Mesendoderm (in vitro differentiated cells): ENCODE measurements at regions not wholly inside any gene's neighbourhood (a gene's known extent, or its start where the extent isn't known, plus 50 kb on each side); places are given as distances from the start of the nearest gene placed in this dataset.
A peak's percentile ranks its signal among the peaks of the same experiment; 100 is the strongest.

Source experiments
- DNase-seq: peaks from one replicate; pipeline ENCODE4 v3.0.0; 2013
- H2AK5ac ChIP-seq: 2 replicates; pipeline ENCODE4 v1.6.1; 2013; ENCODE audit warnings: low read length, inconsistent platforms
- H2BK120ac ChIP-seq: 2 replicates; pipeline ENCODE4 v1.6.1; 2013; ENCODE audit warnings: low read depth, mild to moderate bottlenecking, low read length, moderate library complexity, mixed read lengths
- H2BK15ac ChIP-seq: replicated peaks from 2 replicates; pipeline ENCODE4 v1.6.1; 2013; ENCODE audit warnings: low read depth, mild to moderate bottlenecking, moderate library complexity
- H2BK5ac ChIP-seq: 2 replicates; pipeline ENCODE4 v1.6.1; 2013; ENCODE audit warnings: low read length, inconsistent platforms
- H3K18ac ChIP-seq: 2 replicates; pipeline ENCODE4 v1.6.1; 2013; ENCODE audit warnings: mild to moderate bottlenecking, low read length, mixed read lengths
- H3K23ac ChIP-seq: one replicate; pipeline ENCODE4 v1.6.1; 2013; ENCODE audit warnings: low read length
- H3K27ac ChIP-seq: 2 replicates; pipeline ENCODE4 v1.5.1; 2013; ENCODE audit warnings: low read depth, mild to moderate bottlenecking, inconsistent platforms, low read length, moderate library complexity
- H3K27me3 ChIP-seq: 2 replicates; pipeline ENCODE4 v1.6.1; 2013; ENCODE audit warnings: low read length, control low read depth, mild to moderate bottlenecking, inconsistent platforms; ENCODE audit not compliant: insufficient read depth, poor library complexity
- H3K36me3 ChIP-seq: 2 replicates; pipeline ENCODE4 v1.6.1; 2013; ENCODE audit warnings: low read length, inconsistent platforms; ENCODE audit not compliant: control insufficient read depth, insufficient read depth
- H3K4ac ChIP-seq: one replicate; pipeline ENCODE4 v1.6.1; 2013; ENCODE audit warnings: low read depth, mild to moderate bottlenecking, low read length, moderate library complexity
- H3K4me1 ChIP-seq: 2 replicates; pipeline ENCODE4 v1.6.1; 2013; ENCODE audit warnings: low read depth, low read length, inconsistent platforms; ENCODE audit not compliant: control insufficient read depth
- H3K4me2 ChIP-seq: 2 replicates; pipeline ENCODE4 v1.6.1; 2013; ENCODE audit warnings: low read length
- H3K4me3 ChIP-seq: 2 replicates; pipeline ENCODE4 v1.5.1; 2013; ENCODE audit warnings: mild to moderate bottlenecking, low read length
- H3K56ac ChIP-seq: one replicate; pipeline ENCODE4 v1.6.1; 2013; ENCODE audit warnings: low read length
- H3K79me1 ChIP-seq: 2 replicates; pipeline ENCODE4 v1.6.1; 2013; ENCODE audit warnings: low read length, inconsistent platforms
- H3K79me2 ChIP-seq: 2 replicates; pipeline ENCODE4 v1.6.1; 2013; ENCODE audit warnings: mild to moderate bottlenecking, low read length; ENCODE audit not compliant: control insufficient read depth, insufficient read depth
- H3K9ac ChIP-seq: 2 replicates; pipeline ENCODE4 v1.6.1; 2013; ENCODE audit warnings: low read length, inconsistent platforms
- H4K5ac ChIP-seq: one replicate; pipeline ENCODE4 v1.6.1; 2013; ENCODE audit warnings: low read length
- H4K8ac ChIP-seq: one replicate; pipeline ENCODE4 v1.6.1; 2013; ENCODE audit warnings: low read depth, mild to moderate bottlenecking, control low read depth, low read length, moderate library complexity
- WGBS: extraction: QIAGEN DNeasy Blood & Tissue Kit; methylation state at CpG from one replicate; pipeline ENCODE4 v1.1.7; 2013; ENCODE audit warnings: low lambda C conversion rate, missing lambda C conversion rate; ENCODE audit not compliant: insufficient coverage; ENCODE audit errors: extremely low coverage; 5-methylcytosine and 5-hydroxymethylcytosine counted together

GRCh38 chr9:29556317-29556716 lies 1983.0 kb upstream of the C9orf72 start:
- H3K27ac ChIP-seq = no peak overlapping the region
- H3K36me3 ChIP-seq = no peaks in the 10 kb centered on the region
- WGBS = no CpG with 5 or more reads among the region's 3 CpGs
- peak; percentile 2 for DNase-seq
- no peak overlapping the region for H3K4me2 ChIP-seq
- H3K4ac ChIP-seq = no peak overlapping the region
- no peak overlapping the region for H3K18ac ChIP-seq
- H4K8ac ChIP-seq = no peak overlapping the region
- no peak overlapping the region for H2AK5ac ChIP-seq
- no peaks in the 10 kb centered on the region for H3K4me1 ChIP-seq
- no peak overlapping the region for H2BK5ac ChIP-seq
- no peak overlapping the region for H2BK15ac ChIP-seq
- H3K79me2 ChIP-seq = no peaks in the 10 kb centered on the region
- H3K79me1 ChIP-seq = no peaks in the 10 kb centered on the region
- H3K23ac ChIP-seq = no peak overlapping the region
- H3K27me3 ChIP-seq = no peaks in the 10 kb centered on the region
- H3K9ac ChIP-seq = no peak overlapping the region
- H3K4me3 ChIP-seq = no peak overlapping the region
- no peak overlapping the region for H3K56ac ChIP-seq
- H2BK120ac ChIP-seq = no peak overlapping the region
- H4K5ac ChIP-seq = no peak overlapping the region

DNA sequence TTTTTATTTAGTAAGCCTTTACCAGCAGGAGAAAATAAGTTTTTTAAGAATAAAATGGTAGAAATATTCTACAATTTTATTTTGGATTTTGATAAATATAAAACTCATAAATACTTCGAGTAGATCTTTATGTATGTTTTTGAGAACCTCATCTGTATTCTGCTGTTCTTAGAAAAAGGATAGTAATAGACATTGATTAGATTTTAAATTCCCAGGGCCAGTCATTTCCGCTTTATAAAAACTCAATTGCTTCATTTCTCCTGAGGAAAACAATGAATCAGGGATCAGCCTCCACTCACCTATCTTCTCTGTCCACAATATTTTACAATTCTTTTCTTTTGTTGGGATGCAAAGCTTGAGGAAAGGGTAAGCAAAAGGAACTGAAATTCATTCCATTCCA lies 1983.5 kb upstream of the C9orf72 start:
- H3K56ac ChIP-seq = no peak overlapping the region
- H3K27ac ChIP-seq = no peak overlapping the region
- DNase-seq = no peak
- H4K8ac ChIP-seq = no peak overlapping the region
- no peak overlapping the region for H2AK5ac ChIP-seq
- no peak overlapping the region for H3K9ac ChIP-seq
- no peak overlapping the region for H2BK5ac ChIP-seq
- no peak overlapping the region for H3K23ac ChIP-seq
- H2BK120ac ChIP-seq = no peak overlapping the region
- H3K18ac ChIP-seq = no peak overlapping the region
- H3K4ac ChIP-seq = no peak overlapping the region
- H2BK15ac ChIP-seq = no peak overlapping the region
- no peaks in the 10 kb centered on the region for H3K79me1 ChIP-seq
- H4K5ac ChIP-seq = no peak overlapping the region
- H3K4me1 ChIP-seq = no peaks in the 10 kb centered on the region
- no peak overlapping the region for H3K4me2 ChIP-seq
- no peaks in the 10 kb centered on the region for H3K79me2 ChIP-seq
- no peak overlapping the region for H3K4me3 ChIP-seq
- no CpG with 5 or more reads among the region's 2 CpGs for WGBS
- H3K27me3 ChIP-seq = no peaks in the 10 kb centered on the region
- no peaks in the 10 kb centered on the region for H3K36me3 ChIP-seq

DNA sequence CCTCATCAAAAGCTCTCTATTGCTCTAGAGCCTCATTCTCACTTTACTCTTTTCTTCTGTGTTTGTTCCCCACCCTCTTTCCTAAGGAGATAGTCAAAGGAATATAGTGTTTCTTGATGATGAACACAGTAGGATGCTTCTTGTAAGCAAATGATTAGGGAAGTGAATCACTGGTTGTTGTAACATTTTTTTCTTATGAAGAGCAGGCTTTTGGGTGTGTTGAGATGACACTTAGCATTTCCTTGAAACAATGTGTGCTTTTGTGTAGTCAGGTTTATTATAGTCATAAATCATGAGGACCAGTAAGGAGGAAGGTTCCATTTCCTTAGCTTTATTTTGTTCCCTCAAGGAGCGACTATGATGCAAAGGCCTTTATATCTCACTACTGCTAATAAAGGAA lies 1991.3 kb upstream of the C9orf72 start:
- Histone ChIP-seq H3K4ac (no peak overlapping the region), H2BK5ac (no peak overlapping the region), H4K8ac (no peak overlapping the region), H3K4me2 (no peak overlapping the region), H3K27me3 (no peaks in the 10 kb centered on the region), H4K5ac (no peak overlapping the region), H3K18ac (no peak overlapping the region), H3K56ac (no peak overlapping the region), H2BK120ac (no peak overlapping the region), H3K27ac (no peak overlapping the region), H3K36me3 (no peaks in the 10 kb centered on the region), H3K9ac (no peak overlapping the region), H2BK15ac (no peak overlapping the region), H3K4me3 (no peak overlapping the region), H3K4me1 (no peaks in the 10 kb centered on the region), H3K23ac (no peak overlapping the region), H2AK5ac (no peak overlapping the region), H3K79me2 (no peaks in the 10 kb centered on the region), H3K79me1 (no peaks in the 10 kb centered on the region)
- no peak for DNase-seq
- WGBS = no CpG with 5 or more reads among the region's 1 CpG

DNA sequence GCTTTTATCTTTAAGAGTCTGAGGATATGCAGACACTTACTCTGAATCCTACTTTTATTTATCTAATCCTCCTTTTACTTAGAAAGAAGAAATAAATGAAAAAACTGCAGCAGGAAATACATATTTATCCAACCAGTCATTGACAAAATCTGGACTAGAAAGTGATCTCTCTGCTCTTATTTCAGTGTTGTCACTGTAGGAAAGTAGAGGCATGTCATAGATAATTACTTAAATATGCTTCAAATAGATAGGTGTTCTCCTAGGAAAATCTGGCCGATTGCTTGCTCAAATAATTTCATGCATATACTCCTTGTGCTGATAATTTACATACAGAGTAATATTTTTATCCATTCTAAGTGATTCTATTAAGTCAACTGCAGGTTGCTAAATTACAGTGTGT lies 2001.9 kb upstream of the C9orf72 start:
- no peak overlapping the region for H4K5ac ChIP-seq
- H2BK15ac ChIP-seq = no peak overlapping the region
- DNase-seq = no peak
- no peaks in the 10 kb centered on the region for H3K4me1 ChIP-seq
- no peak overlapping the region for H3K27ac ChIP-seq
- H3K4me3 ChIP-seq = no peak overlapping the region
- H3K79me2 ChIP-seq = no peaks in the 10 kb centered on the region
- H3K9ac ChIP-seq = no peak overlapping the region
- no peak overlapping the region for H3K23ac ChIP-seq
- H3K18ac ChIP-seq = no peak overlapping the region
- no peak overlapping the region for H2BK5ac ChIP-seq
- no peak overlapping the region for H2AK5ac ChIP-seq
- no peak overlapping the region for H4K8ac ChIP-seq
- WGBS = no CpG with 5 or more reads among the region's 1 CpG
- H3K56ac ChIP-seq = no peak overlapping the region
- no peaks in the 10 kb centered on the region for H3K79me1 ChIP-seq
- H3K27me3 ChIP-seq = no peaks in the 10 kb centered on the region
- no peak overlapping the region for H3K4ac ChIP-seq
- H3K36me3 ChIP-seq = no peaks in the 10 kb centered on the region
- H2BK120ac ChIP-seq = no peak overlapping the region
- H3K4me2 ChIP-seq = no peak overlapping the region

- H3K4me2 ChIP-seq = no peak overlapping the region
- no peak overlapping the region for H3K27ac ChIP-seq
- H3K9ac ChIP-seq = no peak overlapping the region
- no peak overlapping the region for H2AK5ac ChIP-seq
- H3K4me1 ChIP-seq = no peaks in the 10 kb centered on the region
- H4K5ac ChIP-seq = no peak overlapping the region
- no peaks in the 10 kb centered on the region for H3K36me3 ChIP-seq
- no peak overlapping the region for H2BK120ac ChIP-seq
- no CpG with 5 or more reads among the region's 2 CpGs for WGBS
- H2BK5ac ChIP-seq = no peak overlapping the region
- H3K56ac ChIP-seq = no peak overlapping the region
- H3K4me3 ChIP-seq = no peak overlapping the region
- no peaks in the 10 kb centered on the region for H3K79me1 ChIP-seq
- H3K27me3 ChIP-seq = no peaks in the 10 kb centered on the region
- H3K18ac ChIP-seq = no peak overlapping the region
- H2BK15ac ChIP-seq = no peak overlapping the region
- no peak overlapping the region for H4K8ac ChIP-seq
- H3K23ac ChIP-seq = no peak overlapping the region
- DNase-seq = no peak
- no peak overlapping the region for H3K4ac ChIP-seq
- H3K79me2 ChIP-seq = no peaks in the 10 kb centered on the region
Measured at GRCh38 chr9:29588361-29588760, 2015.1 kb upstream of the C9orf72 start.

DNA sequence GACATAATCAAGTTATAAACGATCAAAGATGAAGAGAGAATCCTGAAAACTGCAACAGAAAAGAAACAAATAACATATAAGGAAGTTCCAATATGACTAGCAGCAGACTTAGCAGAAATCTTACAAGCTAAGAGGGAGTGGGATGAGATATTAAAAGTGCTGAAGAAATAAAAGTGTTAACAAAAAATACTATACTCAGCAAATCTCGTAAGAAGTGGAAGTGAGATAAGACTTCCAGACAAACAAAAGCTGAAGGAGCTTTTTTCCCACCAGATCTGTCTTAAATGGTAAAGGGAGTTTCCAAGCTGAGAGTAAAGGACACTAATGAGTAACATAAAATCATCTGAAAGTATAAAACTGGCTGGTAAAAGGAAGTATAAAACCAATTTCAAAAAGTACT lies 2036.0 kb upstream of the C9orf72 start:
- Histone ChIP-seq H2BK5ac (no peak overlapping the region), H3K79me2 (no peaks in the 10 kb centered on the region), H2AK5ac (no peak overlapping the region), H3K79me1 (no peaks in the 10 kb centered on the region), H3K4ac (no peak overlapping the region), H2BK120ac (no peak overlapping the region), H3K9ac (no peak overlapping the region), H4K8ac (no peak overlapping the region), H3K4me1 (no peaks in the 10 kb centered on the region), H3K27me3 (no peaks in the 10 kb centered on the region), H2BK15ac (no peak overlapping the region), H3K23ac (no peak overlapping the region), H3K56ac (no peak overlapping the region), H3K4me2 (no peak overlapping the region), H3K36me3 (no peaks in the 10 kb centered on the region), H3K18ac (no peak overlapping the region), H4K5ac (no peak overlapping the region), H3K27ac (no peak overlapping the region), H3K4me3 (no peak overlapping the region)
- no CpG with 5 or more reads among the region's 2 CpGs for WGBS
- DNase-seq = no peak
